ENCODE measurements at regions not wholly inside any gene's neighbourhood (a gene's known extent, or its start where the extent isn't known, plus 50 kb on each side); places are given as distances from the start of the nearest gene placed in this dataset.

DNA sequence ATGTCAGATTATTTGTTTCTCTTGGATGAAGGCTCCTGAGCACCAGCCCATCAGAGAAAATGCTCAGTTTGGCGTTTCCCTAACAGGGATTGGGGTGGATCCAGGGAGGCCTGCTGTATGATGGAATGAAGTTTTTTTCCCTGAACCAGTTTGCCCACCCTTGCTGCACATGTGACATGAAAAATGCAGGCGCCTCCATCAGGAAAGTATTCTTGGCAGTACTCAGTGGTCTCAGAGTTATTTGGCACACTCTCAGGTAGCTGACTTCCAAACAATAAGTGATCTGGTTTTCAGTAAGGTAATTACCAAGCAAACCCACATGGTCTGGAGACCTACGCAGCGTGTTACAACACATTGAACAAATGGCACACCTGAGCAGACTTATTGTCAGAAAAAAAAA lies 254.9 kb downstream of the PAX3 start:
- H3K27me3 ChIP-seq, result peaks cover 0 to 3% of the 10 kb centered on the region in 2 donors
- H3K4me3 ChIP-seq, result no peak overlapping the region
- no peaks in the 10 kb centered on the region for H3K4me1 ChIP-seq
- TF ChIP-seq, protein P1, sequence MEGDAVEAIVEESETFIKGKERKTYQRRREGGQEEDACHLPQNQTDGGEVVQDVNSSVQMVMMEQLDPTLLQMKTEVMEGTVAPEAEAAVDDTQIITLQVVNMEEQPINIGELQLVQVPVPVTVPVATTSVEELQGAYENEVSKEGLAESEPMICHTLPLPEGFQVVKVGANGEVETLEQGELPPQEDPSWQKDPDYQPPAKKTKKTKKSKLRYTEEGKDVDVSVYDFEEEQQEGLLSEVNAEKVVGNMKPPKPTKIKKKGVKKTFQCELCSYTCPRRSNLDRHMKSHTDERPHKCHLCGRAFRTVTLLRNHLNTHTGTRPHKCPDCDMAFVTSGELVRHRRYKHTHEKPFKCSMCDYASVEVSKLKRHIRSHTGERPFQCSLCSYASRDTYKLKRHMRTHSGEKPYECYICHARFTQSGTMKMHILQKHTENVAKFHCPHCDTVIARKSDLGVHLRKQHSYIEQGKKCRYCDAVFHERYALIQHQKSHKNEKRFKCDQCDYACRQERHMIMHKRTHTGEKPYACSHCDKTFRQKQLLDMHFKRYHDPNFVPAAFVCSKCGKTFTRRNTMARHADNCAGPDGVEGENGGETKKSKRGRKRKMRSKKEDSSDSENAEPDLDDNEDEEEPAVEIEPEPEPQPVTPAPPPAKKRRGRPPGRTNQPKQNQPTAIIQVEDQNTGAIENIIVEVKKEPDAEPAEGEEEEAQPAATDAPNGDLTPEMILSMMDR (IDR thresholded peaks at IDR 0.05), result no peak
- TF ChIP-seq POLR2A (IDR thresholded peaks at IDR 0.05), result no peak
- intact Hi-C loops (cut with DNase I; ENCODE audit: low total_unique reads), result no loop called here
- H3K36me3 ChIP-seq, result no peaks in the 10 kb centered on the region
- no peak overlapping the region for H3K27ac ChIP-seq
- DNase-seq, result no peak
- H3K9me3 ChIP-seq, result no peaks in the 10 kb centered on the region

DNA sequence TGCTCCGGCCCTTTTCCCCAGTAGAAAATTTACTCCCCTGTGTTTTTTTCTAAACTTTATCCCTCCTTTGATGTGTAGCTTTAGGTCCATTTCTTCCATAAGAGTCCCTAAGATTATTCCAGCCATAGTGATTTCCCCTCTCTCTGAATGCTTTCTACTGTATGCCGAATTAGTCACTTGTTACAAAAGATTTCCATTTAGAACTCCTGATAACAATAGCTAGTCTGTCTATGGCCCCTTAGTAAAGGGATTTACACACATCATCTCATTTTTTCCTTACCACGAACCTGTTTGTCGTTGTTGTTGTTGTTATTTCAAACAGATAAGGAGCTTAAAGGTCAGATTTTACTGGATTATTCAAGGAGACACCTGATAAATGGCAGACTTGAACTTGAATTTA lies 256.1 kb downstream of the PAX3 start:
- Histone ChIP-seq H3K4me3 (no peak overlapping the region), H3K4me1 (no peaks in the 10 kb centered on the region), H3K9me3 (no peaks in the 10 kb centered on the region), H3K27ac (no peak overlapping the region), H3K27me3 (no peaks in the 10 kb centered on the region), H3K36me3 (no peaks in the 10 kb centered on the region)
- TF ChIP-seq POLR2A (IDR thresholded peaks at IDR 0.05), result no peak
- TF ChIP-seq, protein P1 (IDR thresholded peaks at IDR 0.05), result no peak
- no peak for DNase-seq
- intact Hi-C loops (cut with DNase I; ENCODE audit: low total_unique reads), result no loop called here

DNA sequence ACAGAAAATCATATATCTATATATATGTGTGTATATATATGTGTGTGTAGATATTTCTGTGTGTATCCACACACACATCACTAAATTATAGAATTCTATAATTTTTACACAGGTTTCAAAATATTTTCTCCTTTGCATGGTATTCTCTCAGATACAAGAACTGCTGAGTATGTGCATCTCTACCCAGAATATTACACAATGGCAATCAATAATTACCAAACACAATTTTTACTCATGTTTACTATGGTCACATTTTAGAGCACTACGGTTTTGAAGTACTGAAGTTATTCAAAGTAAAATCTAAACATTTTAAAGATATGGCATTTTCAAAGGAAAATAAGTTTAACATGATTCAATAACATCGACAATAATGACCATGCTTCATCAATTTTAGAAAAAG lies 258.5 kb downstream of the PAX3 start:
- H3K4me3 ChIP-seq, result no peak overlapping the region
- no peaks in the 10 kb centered on the region for H3K27me3 ChIP-seq
- H3K27ac ChIP-seq, result no peak overlapping the region
- no peaks in the 10 kb centered on the region for H3K9me3 ChIP-seq
- H3K36me3 ChIP-seq, result no peaks in the 10 kb centered on the region
- DNase-seq, result no peak
- TF ChIP-seq, protein P1 (IDR thresholded peaks at IDR 0.05), result no peak
- TF ChIP-seq POLR2A (IDR thresholded peaks at IDR 0.05), result no peak
- H3K4me1 ChIP-seq, result no peaks in the 10 kb centered on the region
- intact Hi-C loops (cut with DNase I; ENCODE audit: low total_unique reads), result no loop called here

DNA sequence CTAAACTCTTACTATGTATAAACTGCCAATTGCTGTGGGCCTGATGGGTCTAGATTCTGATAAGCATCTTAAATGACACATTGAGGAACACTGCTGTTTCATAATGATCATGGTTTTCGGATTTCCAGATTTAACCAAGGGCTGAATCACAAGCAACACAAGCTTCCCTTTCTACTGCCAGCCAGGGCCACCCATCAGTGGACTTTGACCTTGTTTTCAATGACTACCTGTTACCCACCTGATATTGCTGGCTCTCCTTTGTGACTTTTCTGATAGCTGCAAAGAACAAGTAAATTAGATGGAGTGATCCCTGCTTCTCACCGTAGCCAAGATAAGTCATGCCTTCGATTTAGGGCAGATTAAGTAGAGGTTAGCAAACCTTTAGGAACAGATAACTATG lies 259.0 kb downstream of the PAX3 start:
- Histone ChIP-seq H3K4me3 (no peak overlapping the region), H3K4me1 (no peaks in the 10 kb centered on the region), H3K27me3 (no peaks in the 10 kb centered on the region), H3K9me3 (no peaks in the 10 kb centered on the region), H3K27ac (no peak overlapping the region), H3K36me3 (no peaks in the 10 kb centered on the region)
- no peak for DNase-seq
- intact Hi-C loops (cut with DNase I; ENCODE audit: low total_unique reads), result no loop called here
- TF ChIP-seq, protein P1 (IDR thresholded peaks at IDR 0.05), result no peak
- TF ChIP-seq POLR2A (IDR thresholded peaks at IDR 0.05), result no peak

DNA sequence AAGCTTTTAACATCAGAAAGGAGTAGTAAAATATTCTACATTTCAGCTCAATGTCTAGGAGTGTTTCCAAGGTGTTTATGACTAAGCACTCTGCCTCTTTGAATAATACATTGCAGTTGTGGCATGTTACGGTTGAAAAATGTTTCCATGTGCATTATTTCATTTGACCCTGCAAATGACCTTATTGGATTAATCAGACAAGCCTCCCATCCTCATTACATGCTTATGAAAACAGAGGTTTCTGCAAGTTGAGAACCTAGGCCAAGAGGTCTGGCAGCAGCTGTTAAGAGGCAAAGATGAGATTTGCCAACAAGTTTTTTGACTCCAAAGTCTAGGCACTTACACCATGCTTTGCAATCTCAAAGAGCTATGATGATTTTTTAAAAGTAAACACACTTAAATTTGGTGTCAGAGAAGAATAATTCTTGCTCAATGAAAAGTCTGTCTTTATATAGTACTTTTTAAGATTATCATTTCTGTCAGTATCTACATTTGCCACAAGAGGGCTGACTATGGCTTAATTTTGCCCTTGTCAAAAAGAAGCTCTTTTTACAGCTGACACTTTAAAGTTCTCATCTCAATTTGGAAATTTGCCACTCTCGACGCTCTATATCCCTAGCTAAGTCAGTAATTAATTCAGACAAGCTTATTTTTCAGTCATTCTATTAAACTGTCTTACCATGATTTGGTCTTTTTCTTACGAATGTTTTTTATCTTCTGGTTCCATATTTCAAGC lies 260.6 kb downstream of the PAX3 start:
- Histone ChIP-seq H3K27ac (no peak overlapping the region), H3K9me3 (no peaks in the 10 kb centered on the region), H3K4me3 (no peak overlapping the region), H3K36me3 (no peaks in the 10 kb centered on the region), H3K4me1 (no peaks in the 10 kb centered on the region), H3K27me3 (no peaks in the 10 kb centered on the region)
- no peak for DNase-seq
- TF ChIP-seq, protein P1 (IDR thresholded peaks at IDR 0.05), result peak in 1 of 4 experiments; percentile 17
- TF ChIP-seq POLR2A (IDR thresholded peaks at IDR 0.05), result no peak
- intact Hi-C loops (cut with DNase I; ENCODE audit: low total_unique reads), result no loop called here

All from uterus (tissue), 3 donors.